DND-41 (cell line): ENCODE measurements at regions not wholly inside any gene's neighbourhood (a gene's known extent, or its start where the extent isn't known, plus 50 kb on each side); places are given as distances from the start of the nearest gene placed in this dataset.

ENCODE experiments used
- ATAC-seq: fragments of 200-7000 bp; cut with Tn5 transposase; 3 replicates; pipeline ENCODE4 v1.9.1; 2021; ENCODE audit warnings: low read depth; ENCODE audit not compliant: insufficient read depth
- DNase-seq: peaks from one replicate; pipeline ENCODE4 v3.0.0-alpha.2; 2020
- H2AFZ ChIP-seq: 2 replicates; pipeline ENCODE4 v1.6.0; 2012; ENCODE audit warnings: low read depth, low read length
- H3K27ac ChIP-seq: 2 replicates; pipeline ENCODE4 v1.5.1; 2012; ENCODE audit warnings: low read length, inconsistent platforms
- H3K27me3 ChIP-seq: fragments of 200-600 bp; sonication (generic); 2 replicates; pipeline ENCODE4 v1.6.0; 2012; ENCODE audit warnings: low read length, mild to moderate bottlenecking, inconsistent platforms; ENCODE audit not compliant: insufficient read depth, poor library complexity
- H3K36me3 ChIP-seq: 2 replicates; pipeline ENCODE4 v1.5.1; 2012; ENCODE audit warnings: low read length, inconsistent platforms; ENCODE audit not compliant: insufficient read depth
- H3K4me1 ChIP-seq: 2 replicates; pipeline ENCODE4 v1.5.1; 2012; ENCODE audit warnings: mild to moderate bottlenecking, low read length; ENCODE audit not compliant: insufficient read depth
- H3K4me2 ChIP-seq: 2 replicates; pipeline ENCODE4 v1.6.0; 2012; ENCODE audit warnings: mild to moderate bottlenecking, moderate library complexity, low read length, inconsistent platforms; ENCODE audit not compliant: insufficient read depth
- H3K4me3 ChIP-seq, 2 experiments: fragments of 200-600 bp in 1 of 2; shearing (Covaris generic) in 1 of 2; 2 replicates each; pipeline ENCODE4 v1.5.1; 2012 to 2016; ENCODE audit warnings: inconsistent platforms in 2 of 2, low read length in 2 of 2, mild to moderate bottlenecking in 2 of 2, low read depth in 1 of 2, moderate library complexity in 1 of 2
- H3K79me2 ChIP-seq: 2 replicates; pipeline ENCODE4 v1.6.0; 2012; ENCODE audit warnings: low read length, inconsistent platforms; ENCODE audit not compliant: insufficient read depth
- H3K9ac ChIP-seq: 2 replicates; pipeline ENCODE4 v1.6.0; 2012; ENCODE audit warnings: low read depth, mild to moderate bottlenecking, inconsistent platforms, low read length, moderate library complexity
- H3K9me3 ChIP-seq: 2 replicates; pipeline ENCODE4 v1.5.1; 2012; ENCODE audit warnings: low read length, moderate library complexity, mild to moderate bottlenecking, inconsistent platforms; ENCODE audit not compliant: insufficient read depth, severe bottlenecking
- H4K20me1 ChIP-seq: 2 replicates; pipeline ENCODE4 v1.6.0; 2012; ENCODE audit warnings: low read length; ENCODE audit not compliant: insufficient read depth
- CTCF ChIP-seq: IDR thresholded peaks from 2 replicates; pipeline ENCODE4 v1.5.1; 2012; ENCODE audit warnings: borderline replicate concordance, low read length, moderate library complexity, mild to moderate bottlenecking; ENCODE audit not compliant: poor library complexity, severe bottlenecking; ENCODE audit errors: extremely low read depth
- EZH2 ChIP-seq: IDR thresholded peaks from 3 replicates; pipeline ENCODE4 v1.6.1; 2012; ENCODE audit warnings: borderline replicate concordance, low read depth, mild to moderate bottlenecking, moderate library complexity, low read length, inconsistent platforms; ENCODE audit not compliant: severe bottlenecking

- Histone ChIP-seq H3K27me3 (no peaks in the 10 kb centered on the region), H3K79me2 (no peaks in the 10 kb centered on the region), H3K4me1 (no peaks in the 10 kb centered on the region), H3K27ac (no peak overlapping the region), H2AFZ (no peak overlapping the region), H3K4me2 (no peak overlapping the region), H3K9me3 (peaks cover 6% of the 10 kb centered on the region), H3K36me3 (no peaks in the 10 kb centered on the region), H3K9ac (no peak overlapping the region), H4K20me1 (no peaks in the 10 kb centered on the region), H3K4me3 (no peak overlapping the region)
- ATAC-seq (no peak), DNase-seq (no peak)
- TF ChIP-seq EZH2 = no peak
- no peak for TF ChIP-seq CTCF
These were observed 312.1 kb downstream of the ARRDC4 start for GRCh38 chr15:98272625-98273024.

DNA sequence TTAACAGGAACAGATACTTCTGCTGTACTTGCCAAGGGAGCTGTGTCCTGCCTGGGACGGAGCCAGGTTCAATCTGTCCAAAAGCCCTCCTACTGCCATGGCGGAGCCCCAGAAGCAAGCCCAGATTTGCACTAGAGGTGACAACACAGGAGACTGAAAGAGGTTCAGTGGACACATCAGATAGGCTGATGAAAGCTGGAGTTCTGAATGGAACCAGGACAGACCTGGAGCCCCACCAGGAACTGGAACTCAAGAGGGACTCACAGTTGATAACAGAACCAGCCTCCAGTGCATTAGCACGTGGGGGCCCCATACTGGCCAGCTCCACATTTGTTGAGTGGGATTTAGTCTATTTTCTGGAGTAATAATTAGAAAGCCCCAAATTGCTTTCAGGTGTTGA lies 315.5 kb downstream of the ARRDC4 start:
- H4K20me1 ChIP-seq = no peaks in the 10 kb centered on the region
- no peak for ATAC-seq
- no peak overlapping the region for H3K9ac ChIP-seq
- H3K4me2 ChIP-seq = no peak overlapping the region
- no peak overlapping the region for H3K4me3 ChIP-seq
- H3K79me2 ChIP-seq = no peaks in the 10 kb centered on the region
- TF ChIP-seq EZH2 = no peak
- no peak overlapping the region for H2AFZ ChIP-seq
- no peak overlapping the region for H3K27ac ChIP-seq
- no peaks in the 10 kb centered on the region for H3K36me3 ChIP-seq
- H3K27me3 ChIP-seq = no peaks in the 10 kb centered on the region
- no peak for DNase-seq
- H3K9me3 ChIP-seq = no peaks in the 10 kb centered on the region
- no peaks in the 10 kb centered on the region for H3K4me1 ChIP-seq

- H3K27ac ChIP-seq = no peak overlapping the region
- no peaks in the 10 kb centered on the region for H3K4me1 ChIP-seq
- no peak overlapping the region for H3K4me3 ChIP-seq
- no peaks in the 10 kb centered on the region for H3K9me3 ChIP-seq
- DNase-seq = no peak
- H3K4me2 ChIP-seq = no peak overlapping the region
- H3K36me3 ChIP-seq = no peaks in the 10 kb centered on the region
- H2AFZ ChIP-seq = no peak overlapping the region
- H3K9ac ChIP-seq = no peak overlapping the region
- H4K20me1 ChIP-seq = no peaks in the 10 kb centered on the region
- no peaks in the 10 kb centered on the region for H3K27me3 ChIP-seq
- TF ChIP-seq EZH2 (no peak), CTCF (no peak)
- no peak for ATAC-seq
- no peaks in the 10 kb centered on the region for H3K79me2 ChIP-seq
These were observed 317.1 kb downstream of the ARRDC4 start for GRCh38 chr15:98277602-98278001.

DNA sequence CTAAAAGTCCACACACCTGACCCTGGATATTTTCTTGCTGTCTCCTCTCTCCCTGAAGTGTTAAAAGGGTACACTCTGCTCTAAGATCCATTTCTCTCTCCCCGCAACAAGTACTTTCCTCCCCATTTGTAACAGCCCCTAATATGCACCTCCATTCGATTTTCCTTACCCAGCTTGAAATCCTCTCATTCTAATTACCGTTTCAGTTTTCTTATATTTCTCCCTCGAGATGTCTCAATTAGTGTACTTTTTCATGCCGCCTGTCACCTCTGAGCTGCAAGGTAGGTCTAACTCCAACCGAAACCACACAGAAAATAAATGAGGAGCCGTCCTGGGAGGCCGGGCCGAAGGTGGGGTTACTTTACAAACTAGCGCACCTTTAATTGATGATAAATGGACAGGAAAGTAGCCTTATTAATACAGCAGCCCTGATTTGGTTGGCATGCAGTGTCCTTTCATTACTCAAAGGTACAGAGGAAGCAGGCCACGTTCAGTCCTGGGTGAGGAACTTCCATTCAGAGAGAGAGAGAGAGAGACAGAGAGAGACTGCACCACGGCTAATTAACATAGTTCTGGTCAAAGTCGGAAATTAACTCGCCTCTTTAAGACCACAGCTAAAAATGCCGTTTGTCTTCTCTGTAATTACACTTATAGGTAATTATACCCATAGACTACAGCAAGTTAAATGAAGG lies 319.9 kb downstream of the ARRDC4 start:
- Histone ChIP-seq H3K27me3 (no peaks in the 10 kb centered on the region), H4K20me1 (no peaks in the 10 kb centered on the region), H3K9ac (no peak overlapping the region), H3K4me1 (no peaks in the 10 kb centered on the region), H3K9me3 (no peaks in the 10 kb centered on the region), H3K4me2 (no peak overlapping the region), H3K79me2 (no peaks in the 10 kb centered on the region), H2AFZ (no peak overlapping the region), H3K27ac (no peak overlapping the region), H3K4me3 (no peak overlapping the region), H3K36me3 (no peaks in the 10 kb centered on the region)
- DNase-seq (no peak), ATAC-seq (no peak)
- TF ChIP-seq EZH2 (no peak), CTCF (no peak)
